ENCODE measurements at regions not wholly inside any gene's neighbourhood (a gene's known extent, or its start where the extent isn't known, plus 50 kb on each side); places are given as distances from the start of the nearest gene placed in this dataset.

DNA sequence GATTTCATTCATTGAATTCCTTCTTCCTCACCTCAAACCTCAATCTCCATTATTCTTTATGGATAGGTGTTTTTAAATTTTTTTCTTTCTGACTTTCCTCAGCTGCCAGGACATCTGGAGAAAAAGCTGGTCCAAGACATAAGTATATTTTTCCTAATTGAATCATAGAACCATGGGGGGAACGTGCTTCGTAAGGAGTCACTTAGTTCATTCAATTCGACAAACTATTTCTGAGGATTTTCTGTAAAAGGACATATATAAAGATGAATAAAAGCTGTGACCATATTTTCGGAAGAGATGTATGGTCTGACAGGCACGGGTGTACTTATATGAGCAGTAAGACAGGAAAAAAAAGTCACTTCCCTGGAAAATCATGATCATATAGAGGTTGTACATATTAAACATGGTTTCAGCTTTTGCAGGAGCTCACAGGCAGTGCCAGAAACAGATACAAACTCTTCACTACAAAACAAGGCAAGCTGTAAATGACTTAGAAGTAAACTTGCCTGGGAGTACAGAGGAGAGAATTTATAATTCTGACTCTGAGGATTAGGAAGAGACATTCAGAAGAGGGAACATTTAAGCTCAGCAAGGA, 88.2 kb upstream of the EGR2 start:
- TF ChIP-seq LEF1 (IDR thresholded peaks at IDR 0.05; ENCODE audit: borderline replicate concordance) (no peak), L3MBTL2 (conservative IDR thresholded peaks at IDR 0.05) (no peak), TARDBP (IDR thresholded peaks at IDR 0.05) (no peak), FOXK2 (IDR thresholded peaks at IDR 0.05) (no peak)
- TF ChIP-seq, protein P1, sequence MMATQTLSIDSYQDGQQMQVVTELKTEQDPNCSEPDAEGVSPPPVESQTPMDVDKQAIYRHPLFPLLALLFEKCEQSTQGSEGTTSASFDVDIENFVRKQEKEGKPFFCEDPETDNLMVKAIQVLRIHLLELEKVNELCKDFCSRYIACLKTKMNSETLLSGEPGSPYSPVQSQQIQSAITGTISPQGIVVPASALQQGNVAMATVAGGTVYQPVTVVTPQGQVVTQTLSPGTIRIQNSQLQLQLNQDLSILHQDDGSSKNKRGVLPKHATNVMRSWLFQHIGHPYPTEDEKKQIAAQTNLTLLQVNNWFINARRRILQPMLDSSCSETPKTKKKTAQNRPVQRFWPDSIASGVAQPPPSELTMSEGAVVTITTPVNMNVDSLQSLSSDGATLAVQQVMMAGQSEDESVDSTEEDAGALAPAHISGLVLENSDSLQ (IDR thresholded peaks at IDR 0.05) = no peak
